Renal cortical epithelial cell (primary cell): ENCODE measurements at regions not wholly inside any gene's neighbourhood (a gene's known extent, or its start where the extent isn't known, plus 50 kb on each side); places are given as distances from the start of the nearest gene placed in this dataset.
A peak's percentile ranks its signal among the peaks of the same experiment; 100 is the strongest.
"Not testable (repeated sequence)": the region's sequence is repeated elsewhere in the genome, so short reads cannot be mapped to it uniquely, and the experiment has no call there.

Experiments used
- DNase-seq: peaks from one replicate; pipeline ENCODE4 v3.0.0-alpha.2; 2011; ENCODE audit warnings: low read depth

DNA sequence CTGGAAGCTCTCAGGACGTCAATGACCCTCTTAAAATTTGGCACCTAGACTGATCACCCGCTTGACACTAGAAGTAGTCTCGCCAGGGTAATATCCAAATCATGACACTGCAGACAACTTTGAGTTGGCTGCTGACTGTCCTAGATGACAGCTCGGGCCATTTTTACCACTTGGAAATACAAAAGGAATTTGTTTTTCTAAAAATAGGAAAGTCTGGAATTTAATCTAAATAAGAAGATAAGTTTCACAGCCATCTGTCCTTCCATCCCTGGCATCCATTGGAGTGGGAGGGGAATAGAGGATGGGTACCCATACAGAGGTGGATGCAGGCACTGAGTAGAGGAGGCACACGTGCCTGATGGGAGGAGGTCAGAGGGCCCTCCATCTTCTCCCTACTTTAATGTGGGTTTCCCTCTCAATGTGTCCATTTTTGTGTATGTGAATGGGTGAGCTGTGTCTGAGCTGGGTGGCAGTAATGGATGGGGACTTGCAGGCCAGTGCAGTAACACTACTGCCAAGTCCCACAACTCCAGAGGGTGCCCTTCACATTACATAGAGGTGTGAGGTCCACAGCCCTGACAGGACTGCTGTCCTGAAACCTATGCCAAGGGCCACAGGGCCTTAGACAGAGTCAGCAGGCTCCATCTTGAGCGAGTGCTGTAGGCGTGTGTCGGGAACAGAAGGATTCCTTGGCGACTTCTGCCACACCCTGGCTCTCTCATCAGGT lies 104.8 kb upstream of the IPO9 start:
- no peak for DNase-seq

DNA sequence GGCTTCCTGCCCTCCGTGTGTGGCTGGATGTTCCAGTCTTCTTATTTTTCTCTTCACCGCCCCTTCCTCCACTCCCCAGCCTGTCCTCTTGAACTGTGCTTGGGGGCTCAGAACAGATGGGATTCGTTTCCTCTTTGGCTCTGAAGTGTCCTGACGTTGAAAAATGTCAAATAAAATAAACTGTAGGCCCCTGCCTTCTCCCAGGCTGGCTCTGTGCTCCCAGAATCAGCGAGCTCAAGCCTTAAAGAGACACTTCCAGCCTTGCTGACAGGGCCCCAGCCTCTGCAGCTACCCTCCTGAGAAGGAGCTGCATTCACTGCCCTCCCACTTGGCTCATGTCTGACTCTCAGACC lies 104.2 kb upstream of the IPO9 start:
- no peak for DNase-seq

DNA sequence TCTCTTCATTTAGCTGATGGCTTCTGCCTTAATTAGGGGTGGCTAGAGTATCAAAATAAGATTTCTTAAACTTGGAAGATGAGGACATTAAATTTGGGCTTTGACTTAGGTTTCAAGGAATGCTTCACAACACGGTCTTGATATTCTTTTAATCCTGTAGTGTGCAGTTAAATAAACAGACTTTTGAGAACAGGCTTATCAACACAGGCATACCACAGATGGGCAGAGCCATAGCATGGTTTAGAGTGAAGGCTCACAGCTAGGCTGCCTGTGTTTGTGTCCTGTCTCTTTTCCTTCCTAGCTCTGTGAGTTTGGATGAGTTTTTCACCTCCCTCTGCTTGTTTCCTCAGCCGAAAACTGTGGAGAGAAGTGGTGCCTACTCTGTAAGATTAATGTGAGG lies 102.3 kb upstream of the IPO9 start:
- DNase-seq, result no peak

DNA sequence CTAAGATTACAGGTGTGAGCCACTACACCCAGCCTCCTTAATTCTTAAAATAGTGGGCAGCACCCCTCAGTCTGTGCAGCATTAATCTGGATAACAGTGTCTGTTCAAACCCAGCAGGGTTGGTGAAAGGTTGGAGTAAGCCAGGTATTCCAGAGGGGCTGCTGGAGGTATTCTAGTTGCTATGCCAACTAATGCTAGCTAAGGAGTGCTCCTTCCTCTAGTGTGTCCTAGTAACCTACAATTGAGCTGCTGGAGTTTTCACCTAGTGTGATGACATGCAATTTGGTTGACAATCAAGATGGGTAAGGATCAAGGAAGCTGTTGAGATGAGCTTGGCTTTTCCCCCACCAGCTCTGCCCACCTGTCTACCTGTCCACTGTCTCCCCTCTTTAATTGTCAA lies 100.2 kb upstream of the IPO9 start:
- no peak for DNase-seq

DNA sequence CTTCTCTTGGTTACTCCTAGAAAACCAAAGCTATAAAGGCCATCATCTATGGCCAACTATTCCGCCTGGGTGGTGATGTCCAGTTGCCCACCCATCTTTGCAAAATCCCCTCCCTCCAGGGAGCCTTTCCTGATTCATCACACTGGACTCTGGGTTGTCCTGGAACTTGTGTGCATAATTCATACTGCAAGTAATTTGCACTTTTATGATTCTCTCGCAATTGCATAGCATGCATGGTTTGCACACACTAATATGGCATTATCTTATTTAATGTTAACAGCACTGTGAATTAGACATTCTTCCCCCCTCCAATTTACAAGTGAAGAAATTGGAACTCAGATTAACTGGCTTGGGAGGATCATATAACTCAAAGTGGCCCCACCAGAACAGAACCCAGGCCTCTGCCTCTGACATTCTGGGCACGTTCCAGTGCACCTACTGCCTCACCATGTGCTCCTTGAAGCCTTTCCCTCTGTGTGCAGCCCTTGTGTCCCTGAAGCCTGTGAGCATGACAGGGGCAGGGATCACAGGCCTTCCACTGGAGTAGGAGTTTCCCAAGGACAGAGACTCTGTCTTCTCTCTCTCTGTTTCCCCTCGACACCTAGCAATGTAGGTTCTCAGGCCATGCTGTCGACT lies 98.9 kb upstream of the IPO9 start:
- DNase-seq, result no peak

DNA sequence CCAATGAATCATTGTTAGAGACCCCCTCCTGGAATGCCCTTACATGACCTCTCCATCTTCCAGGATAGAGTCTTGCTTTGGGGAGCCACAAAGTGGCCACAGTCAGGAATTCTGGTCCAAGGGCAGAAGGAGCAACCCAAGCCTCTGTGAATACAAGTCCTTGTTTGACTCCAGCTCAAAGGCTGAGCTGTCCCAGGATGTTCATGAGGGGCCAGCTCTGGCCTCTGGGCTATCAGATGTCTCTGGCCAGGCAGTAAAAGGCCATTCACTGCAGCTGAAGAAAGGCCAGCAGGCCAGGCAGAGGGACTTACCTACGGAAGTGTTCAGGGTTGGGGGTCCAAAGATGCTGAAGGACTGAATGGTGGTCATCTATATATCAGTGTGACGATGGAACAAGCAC lies 98.3 kb upstream of the IPO9 start:
- no peak for DNase-seq

DNA sequence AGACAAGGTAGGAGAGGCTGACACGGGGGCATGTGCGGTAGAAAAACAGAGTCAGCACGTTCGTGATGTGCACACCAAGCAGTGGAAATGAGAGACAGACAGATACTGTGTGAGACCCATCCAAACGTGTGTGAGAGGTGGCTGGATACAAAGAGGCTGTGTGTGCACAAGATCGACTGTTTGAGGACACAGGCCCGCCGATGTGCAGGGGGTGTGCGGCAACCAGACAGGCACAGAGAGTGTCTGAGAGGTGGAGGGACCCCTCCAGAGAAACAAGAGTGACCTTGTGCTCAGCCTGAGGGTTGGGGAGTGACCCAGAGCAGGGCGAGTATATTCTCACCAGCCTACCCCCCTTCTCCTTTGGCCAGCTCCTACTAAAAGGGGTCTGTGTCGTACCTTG lies 97.8 kb upstream of the IPO9 start:
- DNase-seq, result no peak

DNA sequence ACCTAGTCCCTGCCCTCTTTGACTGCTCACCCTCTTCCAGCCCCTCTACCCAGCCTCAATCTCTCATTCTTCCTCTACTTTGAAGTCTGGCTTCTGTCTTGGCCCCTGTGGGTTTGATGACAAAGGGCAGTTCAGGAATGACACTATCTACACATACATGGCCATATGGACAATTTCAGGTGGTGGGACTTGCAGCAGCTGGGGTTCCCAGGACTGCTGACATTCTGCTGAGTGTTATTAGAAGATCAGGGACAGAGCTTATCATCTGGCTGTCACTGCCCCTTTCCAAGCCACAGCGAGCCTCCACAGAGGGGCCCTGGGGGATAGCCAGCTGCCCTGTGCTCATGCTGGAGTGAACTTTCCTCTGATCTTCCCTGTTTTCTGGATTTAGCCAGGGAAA lies 97.4 kb upstream of the IPO9 start:
- DNase-seq, result no peak

DNA sequence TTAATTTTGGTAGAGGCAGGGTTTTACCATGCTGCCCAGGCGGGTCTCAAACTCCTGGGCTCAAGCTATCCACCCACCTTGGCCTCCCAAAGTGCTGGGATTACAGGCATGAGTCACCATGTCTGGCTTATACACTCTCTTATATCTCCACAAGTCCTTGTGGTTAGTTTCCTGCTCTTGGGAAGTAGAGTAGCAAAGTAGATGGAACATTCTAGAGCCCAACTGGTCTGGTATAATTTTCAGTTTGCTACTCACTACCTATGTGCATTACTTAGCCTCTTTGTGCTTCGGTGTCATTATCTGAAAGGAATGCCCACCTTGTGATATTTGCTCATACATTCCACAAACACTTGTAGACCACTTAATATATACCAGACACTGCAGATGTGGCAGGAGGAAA lies 96.6 kb upstream of the IPO9 start:
- DNase-seq, result no peak

DNA sequence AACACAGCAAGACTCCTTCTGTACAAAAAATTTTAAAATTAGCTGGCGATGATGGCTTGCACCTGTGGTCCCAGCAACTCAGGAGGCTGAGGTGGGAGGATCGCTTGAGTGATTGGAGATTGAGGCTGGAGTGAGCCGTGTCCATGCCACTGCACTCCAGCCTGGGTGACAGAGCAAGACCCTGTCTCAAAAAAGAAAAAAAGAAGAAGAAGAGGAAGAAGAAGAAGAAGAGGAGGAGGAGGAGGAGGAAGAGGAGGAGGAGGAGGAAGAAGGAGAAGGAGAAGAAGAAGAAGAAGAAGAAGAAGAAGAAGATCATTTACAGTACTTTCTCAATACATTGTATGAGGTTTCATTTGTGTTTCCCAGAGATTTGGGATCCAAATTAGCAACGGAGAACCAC lies 94.7 kb upstream of the IPO9 start:
- not testable (repeated sequence) for DNase-seq

DNA sequence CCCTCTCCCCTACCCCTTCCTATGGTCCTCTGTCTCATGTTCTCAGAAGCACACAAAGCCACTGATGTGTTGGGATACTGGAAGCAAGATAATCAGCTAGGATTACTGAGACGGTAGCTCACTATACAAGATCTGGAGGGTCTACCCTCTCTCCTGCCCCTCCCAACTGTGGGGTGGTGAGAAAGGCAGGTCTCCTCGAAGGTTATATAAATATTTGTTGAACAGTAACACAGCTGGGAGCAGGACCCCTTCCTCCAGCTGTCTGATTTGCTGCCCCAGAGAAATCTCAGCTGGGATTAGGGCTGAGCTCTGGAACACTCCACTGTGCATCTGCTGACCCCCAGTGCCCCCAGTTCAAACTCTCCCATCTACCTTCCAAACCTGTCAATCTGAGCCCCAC lies 94.2 kb upstream of the IPO9 start:
- no peak for DNase-seq

DNA sequence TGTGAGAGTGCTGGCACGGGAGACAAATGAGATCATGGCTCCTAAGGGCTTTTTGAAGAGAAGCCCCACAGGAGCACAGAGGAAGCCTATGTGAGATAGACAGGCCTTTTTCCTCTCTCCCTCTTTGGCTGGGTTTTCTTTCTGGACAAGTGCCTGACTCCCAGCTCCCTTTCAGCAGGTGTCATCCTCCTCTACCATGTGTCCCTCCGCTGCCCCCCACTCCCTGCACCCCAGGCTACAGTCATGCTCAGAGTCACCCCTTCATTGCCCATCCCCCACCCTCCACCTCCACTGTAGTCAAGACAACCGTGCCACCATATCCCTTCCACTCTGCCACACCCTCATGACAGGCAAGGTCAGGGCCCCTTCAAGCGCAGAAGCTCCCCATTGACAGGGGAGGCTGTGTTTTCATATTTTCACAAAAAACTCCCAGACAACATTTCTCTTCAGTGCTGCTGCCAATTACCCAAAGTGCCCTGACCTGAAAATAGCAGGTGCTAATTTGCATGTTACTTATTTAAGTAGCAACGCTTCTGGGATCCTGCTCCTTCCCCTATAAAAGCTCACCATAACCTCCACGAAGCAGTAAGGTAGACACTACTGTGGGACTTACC lies 92.1 kb upstream of the IPO9 start:
- DNase-seq, result no peak

DNA sequence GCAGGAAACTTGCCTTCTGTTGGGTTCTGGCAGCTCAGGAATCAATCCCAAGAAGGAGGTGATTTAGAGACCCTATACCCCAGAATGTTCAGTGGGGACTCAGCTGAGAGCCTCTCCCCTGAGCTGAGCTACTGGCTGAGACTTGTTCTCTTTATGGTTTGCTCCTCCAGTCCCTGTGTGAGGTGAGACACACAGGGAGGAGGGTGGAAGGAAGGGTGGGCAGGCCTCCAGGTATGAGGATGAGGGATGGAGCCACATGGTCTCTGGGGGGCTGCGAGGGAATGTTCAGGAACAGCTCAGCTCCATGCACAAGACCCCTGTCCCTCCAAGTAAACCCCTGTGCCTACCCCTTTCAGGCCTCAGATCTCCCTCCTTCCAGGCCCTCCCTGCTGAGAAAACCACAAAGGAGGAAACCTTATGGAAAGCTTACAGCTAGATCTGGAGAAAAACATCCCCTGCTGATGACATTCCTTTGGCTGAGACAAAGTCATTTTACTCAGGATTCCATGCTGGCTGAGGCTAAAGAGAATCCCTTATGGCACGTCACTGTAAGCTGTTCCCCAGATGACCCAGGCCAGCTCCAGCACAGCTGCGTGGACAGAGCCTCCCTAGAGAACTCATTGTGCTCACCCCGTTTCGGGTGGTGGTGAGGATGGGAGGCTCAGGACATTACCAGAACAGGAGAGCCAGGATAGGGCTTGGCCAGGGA lies 91.5 kb upstream of the IPO9 start:
- no peak for DNase-seq

DNA sequence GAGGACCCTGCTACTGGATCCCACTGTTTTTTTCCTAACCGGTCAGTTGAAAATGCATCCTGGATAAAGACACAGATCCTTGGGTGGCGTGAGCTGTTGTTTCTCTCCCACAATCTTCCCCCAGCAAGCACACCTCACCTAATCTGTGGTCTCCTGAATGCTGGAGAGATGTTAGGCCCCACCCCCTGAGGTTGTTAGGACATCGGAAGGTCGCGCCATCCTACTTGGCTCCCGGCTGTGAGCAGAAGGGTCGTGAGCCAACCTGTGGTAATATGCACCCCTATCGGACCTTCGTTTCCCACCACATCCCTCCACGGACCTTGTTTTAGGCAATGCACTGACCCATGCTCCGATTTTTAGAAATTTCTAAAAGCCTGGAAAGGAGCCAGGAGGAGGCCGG lies 89.9 kb upstream of the IPO9 start:
- DNase-seq, result no peak

DNA sequence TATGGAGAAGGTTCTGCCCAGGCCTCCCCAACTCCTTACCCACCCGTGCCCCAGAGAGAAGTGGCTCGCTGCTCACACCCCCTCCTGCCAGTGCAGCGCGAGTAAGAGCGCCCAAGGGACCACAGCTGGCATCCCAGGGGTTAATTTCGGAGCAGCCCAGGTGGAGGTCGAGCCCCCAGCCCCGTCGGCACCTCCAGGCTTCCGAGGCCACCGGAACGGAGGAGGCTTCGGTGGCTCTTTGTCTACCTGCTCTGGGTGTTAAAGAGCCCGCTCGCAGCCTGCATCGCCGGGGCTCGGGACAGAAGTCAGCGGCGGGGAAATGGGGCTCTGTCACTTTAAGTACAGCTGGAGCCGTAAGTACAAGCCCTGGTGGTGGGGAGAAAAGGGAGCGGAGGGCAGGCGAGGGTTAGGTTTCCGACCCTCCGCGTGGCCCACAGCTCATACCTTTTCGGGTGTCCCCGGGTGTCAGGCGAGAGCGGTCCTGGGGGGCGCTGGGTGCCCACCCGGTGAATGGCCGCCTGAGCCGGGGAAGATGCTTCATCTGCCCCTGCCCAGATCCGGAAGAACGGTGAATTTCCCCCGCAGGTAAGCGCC lies 89.4 kb upstream of the IPO9 start:
- DNase-seq, result peak; percentile 35

DNA sequence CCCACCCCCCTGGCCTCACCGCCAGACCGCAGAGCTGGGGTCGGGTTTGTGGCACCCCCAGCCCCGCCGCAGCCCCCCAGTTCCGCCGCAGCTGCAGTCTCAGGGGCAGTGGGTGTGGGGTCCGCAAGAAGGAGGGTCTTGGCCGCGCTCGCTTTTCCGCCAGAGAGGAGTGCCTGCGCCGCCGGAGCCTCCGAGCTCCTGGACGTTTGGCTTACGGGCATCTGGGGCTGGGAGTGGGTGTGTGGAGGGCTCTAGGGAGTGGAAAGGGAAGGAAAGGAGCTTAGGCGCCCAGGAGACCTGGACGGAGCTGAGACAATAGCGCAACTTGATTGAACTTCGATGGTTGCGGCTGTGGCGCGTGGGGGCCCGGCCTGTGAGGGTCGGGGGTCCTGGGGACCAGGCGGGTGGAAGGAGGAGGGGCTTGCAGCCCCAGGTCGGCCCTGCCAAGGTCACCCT lies 88.8 kb upstream of the IPO9 start:
- no peak for DNase-seq

DNA sequence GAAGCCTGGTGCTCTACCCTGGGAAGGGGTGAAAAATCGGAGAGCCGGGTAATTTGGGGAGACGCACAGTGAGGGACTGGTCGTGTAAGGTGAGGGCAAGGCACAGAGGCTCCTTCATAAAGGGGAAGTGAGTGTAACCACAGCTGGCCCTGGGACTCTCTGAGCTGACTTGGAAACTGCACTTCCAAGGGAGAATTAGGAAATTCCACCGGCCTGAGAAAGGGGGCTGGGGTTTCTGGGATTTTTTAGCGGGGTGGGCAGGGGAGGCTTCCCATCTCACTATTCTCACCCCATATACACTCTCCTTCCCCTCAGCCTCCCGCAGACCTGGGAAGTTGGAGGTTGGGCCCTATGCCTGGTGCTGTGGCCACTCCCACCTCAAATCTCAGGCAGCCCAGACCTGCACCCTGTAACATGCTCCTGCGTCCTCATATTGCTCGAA lies 88.3 kb upstream of the IPO9 start:
- no peak for DNase-seq

DNA sequence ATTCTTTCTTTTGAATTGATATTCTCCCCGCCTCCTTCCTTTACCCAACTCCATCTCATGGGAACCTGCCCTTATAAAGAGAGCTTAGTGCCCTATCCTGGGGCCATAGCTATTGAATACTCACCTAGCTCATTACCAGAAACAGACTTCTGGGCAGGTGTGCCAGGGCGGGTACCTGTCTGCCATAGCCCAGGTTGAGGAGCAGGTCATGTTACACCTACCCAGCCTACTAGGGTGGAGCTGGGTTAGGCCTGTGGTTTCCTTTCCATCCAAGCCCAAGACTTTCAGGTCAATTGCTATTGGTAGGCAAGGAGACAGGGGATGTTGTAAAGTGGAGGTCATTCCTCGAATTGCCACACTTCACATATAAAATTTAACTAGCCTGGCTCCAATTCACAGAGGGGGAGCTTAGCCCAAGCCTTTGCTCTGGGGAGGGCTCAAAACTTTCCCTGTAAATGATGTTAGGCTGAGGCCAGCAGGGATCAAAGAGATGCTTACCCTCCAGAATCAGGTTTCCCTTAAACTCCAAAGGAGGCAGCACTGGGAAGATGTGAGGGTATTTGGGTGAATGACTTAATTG lies 87.1 kb upstream of the IPO9 start:
- no peak for DNase-seq

DNA sequence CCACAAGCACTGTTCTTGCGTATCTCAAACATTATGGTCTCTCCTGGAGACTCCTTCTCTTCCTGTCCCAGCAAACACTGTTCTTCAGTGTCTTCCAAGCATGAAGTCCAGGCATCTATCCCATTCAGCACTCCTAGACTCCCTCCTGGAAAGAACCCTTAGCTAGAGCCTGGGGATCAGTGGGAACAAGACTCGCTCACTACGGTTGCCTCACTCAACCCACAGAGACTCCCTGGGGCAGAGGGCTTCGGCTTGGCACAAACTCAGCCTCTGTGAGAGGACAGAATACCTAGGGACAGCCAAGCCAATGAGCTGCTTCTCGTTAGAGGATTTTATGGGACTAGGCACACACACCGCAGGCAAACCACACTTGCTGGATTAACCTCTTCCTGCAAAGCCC lies 86.5 kb upstream of the IPO9 start:
- DNase-seq, result no peak

DNA sequence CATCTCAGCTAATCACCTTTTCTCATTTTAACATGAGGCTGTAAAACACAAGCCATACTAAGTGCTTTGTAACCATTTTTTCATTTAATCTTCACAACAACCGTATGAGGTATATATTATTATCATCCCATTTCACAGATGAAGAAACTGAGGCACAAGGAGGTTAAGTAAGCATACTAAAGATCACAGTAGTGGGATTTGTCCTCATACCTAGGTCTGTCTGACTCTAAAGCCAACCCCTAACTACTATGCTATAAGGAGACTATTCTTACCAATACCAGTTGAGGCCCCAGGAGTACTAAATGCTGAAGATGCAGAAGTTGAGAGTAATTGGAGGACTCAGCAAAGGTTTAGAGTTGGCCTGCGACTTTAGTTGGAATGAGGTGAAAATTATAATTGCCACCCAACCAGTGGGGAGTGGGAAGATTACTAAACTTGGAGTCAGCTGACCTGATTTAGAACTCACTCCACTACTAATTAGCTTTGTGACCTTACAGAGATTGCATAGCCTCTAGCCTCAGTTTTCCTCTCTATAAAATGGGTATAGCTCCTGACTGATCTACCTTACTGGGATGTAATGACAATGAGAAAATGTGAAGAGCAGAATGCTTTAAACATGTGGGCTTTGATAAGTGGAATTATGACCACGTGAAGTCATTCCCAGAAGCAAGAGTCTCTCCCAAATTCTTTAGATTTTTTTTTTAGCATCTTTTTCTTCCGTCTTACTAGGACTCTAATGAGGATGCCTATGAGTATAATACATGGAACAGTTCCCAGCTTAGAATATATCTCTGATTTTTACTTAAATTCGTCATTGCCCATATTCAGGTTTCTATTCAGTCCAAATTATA lies 85.8 kb upstream of the IPO9 start:
- no peak for DNase-seq

DNA sequence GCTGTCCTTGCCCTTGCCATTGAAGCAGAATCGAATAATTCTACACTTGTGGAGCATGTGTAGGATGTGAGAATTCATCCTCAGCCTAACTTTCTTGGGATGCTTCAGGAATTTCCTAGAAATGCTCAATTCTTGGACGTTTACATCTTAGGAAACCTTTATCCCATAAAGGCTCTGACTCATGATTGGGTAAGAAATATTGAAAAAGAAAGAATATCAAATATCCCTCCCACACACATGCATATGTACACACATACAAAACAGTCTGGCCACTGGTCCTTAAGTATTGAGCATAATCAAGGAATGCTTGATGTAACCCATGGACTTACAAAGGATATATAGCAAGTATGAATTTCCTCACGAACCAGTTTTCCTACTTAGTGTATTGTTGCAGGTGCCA lies 83.9 kb upstream of the IPO9 start:
- no peak for DNase-seq
